H1 (cell line): ENCODE measurements at regions not wholly inside any gene's neighbourhood (a gene's known extent, or its start where the extent isn't known, plus 50 kb on each side); places are given as distances from the start of the nearest gene placed in this dataset.

Source experiments
- BACH1 ChIP-seq: IDR thresholded peaks from 2 replicates; pipeline ENCODE4 v1.6.1; 2012; ENCODE audit warnings: low read length, improper control_type of control experiment
- BRCA1 ChIP-seq: IDR thresholded peaks from 2 replicates; pipeline ENCODE4 v1.6.1; 2012; ENCODE audit warnings: low read depth, low read length, improper control_type of control experiment
- CEBPB ChIP-seq: IDR thresholded peaks from 2 replicates; pipeline ENCODE4 v1.6.1; 2012; ENCODE audit warnings: low read depth, low read length
- CREB1 ChIP-seq: IDR thresholded peaks from 2 replicates; pipeline ENCODE4 v1.6.1; 2012; ENCODE audit warnings: inconsistent platforms
- E2F6 ChIP-seq: IDR thresholded peaks from 2 replicates; pipeline ENCODE4 v1.6.1; 2012; ENCODE audit warnings: inconsistent platforms
- EGR1 ChIP-seq: IDR thresholded peaks from 2 replicates; pipeline ENCODE4 v1.6.1; 2011; ENCODE audit warnings: low read depth, low read length, borderline replicate concordance
- GTF2F1 ChIP-seq: IDR thresholded peaks from 2 replicates; pipeline ENCODE4 v1.6.1; 2012; ENCODE audit warnings: low read depth, low read length, improper control_type of control experiment, borderline replicate concordance
- JUND ChIP-seq: IDR thresholded peaks from 2 replicates; pipeline ENCODE4 v1.6.1; 2011; ENCODE audit warnings: mild to moderate bottlenecking, improper control_type of control experiment, low read length
- KDM5A ChIP-seq: fragments of 200-600 bp; IDR thresholded peaks from 2 replicates; pipeline ENCODE4 v1.7.1; 2012; ENCODE audit warnings: mild to moderate bottlenecking, low read length, inconsistent platforms, mixed read lengths
- PHF8 ChIP-seq: fragments of 200-600 bp; sonication (generic); conservative IDR thresholded peaks from 2 replicates; pipeline ENCODE4 v1.7.1; 2012; ENCODE audit warnings: low read depth, mild to moderate bottlenecking, inconsistent platforms, low read length, moderate library complexity
- SAP30 ChIP-seq: fragments of 300-600 bp; sonication (generic); IDR thresholded peaks from 2 replicates; pipeline ENCODE4 v1.7.1; 2012; ENCODE audit warnings: low read length, moderate library complexity, mild to moderate bottlenecking, inconsistent platforms; ENCODE audit not compliant: insufficient read depth, insufficient replicate concordance
- SP4 ChIP-seq: IDR thresholded peaks from 2 replicates; pipeline ENCODE4 v1.6.1; 2012; ENCODE audit warnings: low read length, inconsistent platforms
- TBP ChIP-seq: IDR thresholded peaks from 2 replicates; pipeline ENCODE4 v1.6.1; 2011; ENCODE audit warnings: low read depth, low read length, improper control_type of control experiment
- USF2 ChIP-seq: IDR thresholded peaks from 2 replicates; pipeline ENCODE4 v1.6.1; 2011; ENCODE audit warnings: low read length, improper control_type of control experiment
- TF ChIP-seq, protein P1 (sequence below): IDR thresholded peaks from 2 replicates; pipeline ENCODE4 v1.6.1; 2012; ENCODE audit warnings: low read length, inconsistent platforms
- TF ChIP-seq, protein P2 (sequence below), 3 experiments: IDR thresholded peaks; 1 replicate in 2 of 3; 2 replicates in 1 of 3; pipeline versions ENCODE4 v1.5.1 to v1.6.1; 2011; ENCODE audit warnings: low read length in 3 of 3, mild to moderate bottlenecking in 3 of 3, inconsistent platforms in 2 of 3, low read depth in 1 of 3, moderate library complexity in 1 of 3; ENCODE audit not compliant: insufficient read depth in 1 of 3; ENCODE audit errors: control extremely low read depth in 1 of 3

DNA sequence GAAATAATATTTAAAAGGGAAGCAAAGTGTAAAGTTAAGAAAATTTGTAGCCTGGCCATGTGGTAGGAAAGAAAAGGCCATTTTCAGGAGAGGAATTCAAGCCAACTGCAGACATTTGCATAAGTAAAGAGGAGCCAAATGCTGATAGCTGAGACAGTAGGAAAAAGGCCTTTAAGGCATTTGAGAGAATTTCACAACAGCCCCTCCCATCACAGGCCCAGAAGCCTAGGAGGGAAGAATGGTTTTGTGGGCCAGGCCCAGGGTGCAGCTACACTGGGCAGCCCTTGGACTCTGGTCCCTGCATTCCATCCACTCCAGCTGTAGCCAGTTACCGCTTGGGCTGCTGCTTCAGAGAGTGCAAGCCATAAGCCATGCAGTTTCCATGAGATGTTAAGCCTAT, 1556.8 kb downstream of the EFNA5 start (continued):
- TF ChIP-seq, protein P1, sequence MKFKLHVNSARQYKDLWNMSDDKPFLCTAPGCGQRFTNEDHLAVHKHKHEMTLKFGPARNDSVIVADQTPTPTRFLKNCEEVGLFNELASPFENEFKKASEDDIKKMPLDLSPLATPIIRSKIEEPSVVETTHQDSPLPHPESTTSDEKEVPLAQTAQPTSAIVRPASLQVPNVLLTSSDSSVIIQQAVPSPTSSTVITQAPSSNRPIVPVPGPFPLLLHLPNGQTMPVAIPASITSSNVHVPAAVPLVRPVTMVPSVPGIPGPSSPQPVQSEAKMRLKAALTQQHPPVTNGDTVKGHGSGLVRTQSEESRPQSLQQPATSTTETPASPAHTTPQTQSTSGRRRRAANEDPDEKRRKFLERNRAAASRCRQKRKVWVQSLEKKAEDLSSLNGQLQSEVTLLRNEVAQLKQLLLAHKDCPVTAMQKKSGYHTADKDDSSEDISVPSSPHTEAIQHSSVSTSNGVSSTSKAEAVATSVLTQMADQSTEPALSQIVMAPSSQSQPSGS: no peak
- TF ChIP-seq, protein P2, sequence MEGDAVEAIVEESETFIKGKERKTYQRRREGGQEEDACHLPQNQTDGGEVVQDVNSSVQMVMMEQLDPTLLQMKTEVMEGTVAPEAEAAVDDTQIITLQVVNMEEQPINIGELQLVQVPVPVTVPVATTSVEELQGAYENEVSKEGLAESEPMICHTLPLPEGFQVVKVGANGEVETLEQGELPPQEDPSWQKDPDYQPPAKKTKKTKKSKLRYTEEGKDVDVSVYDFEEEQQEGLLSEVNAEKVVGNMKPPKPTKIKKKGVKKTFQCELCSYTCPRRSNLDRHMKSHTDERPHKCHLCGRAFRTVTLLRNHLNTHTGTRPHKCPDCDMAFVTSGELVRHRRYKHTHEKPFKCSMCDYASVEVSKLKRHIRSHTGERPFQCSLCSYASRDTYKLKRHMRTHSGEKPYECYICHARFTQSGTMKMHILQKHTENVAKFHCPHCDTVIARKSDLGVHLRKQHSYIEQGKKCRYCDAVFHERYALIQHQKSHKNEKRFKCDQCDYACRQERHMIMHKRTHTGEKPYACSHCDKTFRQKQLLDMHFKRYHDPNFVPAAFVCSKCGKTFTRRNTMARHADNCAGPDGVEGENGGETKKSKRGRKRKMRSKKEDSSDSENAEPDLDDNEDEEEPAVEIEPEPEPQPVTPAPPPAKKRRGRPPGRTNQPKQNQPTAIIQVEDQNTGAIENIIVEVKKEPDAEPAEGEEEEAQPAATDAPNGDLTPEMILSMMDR (IDR thresholded peaks at IDR 0.05; ENCODE audit: control extremely low read depth in 1 of 3, insufficient read depth in 1 of 3, low read depth in 1 of 3, low read length in 3 of 3): no peak
- TF ChIP-seq USF2: no peak
- no peak for TF ChIP-seq SP4
- no peak for TF ChIP-seq GTF2F1
- no peak for TF ChIP-seq BACH1
- no peak for TF ChIP-seq TBP
- no peak for TF ChIP-seq KDM5A
- TF ChIP-seq CEBPB: no peak
- TF ChIP-seq BRCA1: no peak
- TF ChIP-seq PHF8: no peak
- TF ChIP-seq E2F6: no peak
- no peak for TF ChIP-seq EGR1
- TF ChIP-seq CREB1: no peak
- TF ChIP-seq JUND: no peak
- TF ChIP-seq SAP30: no peak
